B cell (primary cell): ENCODE measurements at regions not wholly inside any gene's neighbourhood (a gene's known extent, or its start where the extent isn't known, plus 50 kb on each side); places are given as distances from the start of the nearest gene placed in this dataset.

ENCODE experiments used
- ATAC-seq: fragments of 200-7000 bp; cut with Tn5 transposase; one replicate; pipeline ENCODE4 v1.10.0; 2021; ENCODE audit warnings: low read depth, mild to moderate bottlenecking, moderate number of reproducible peaks, moderate library complexity
- CTCF ChIA-PET: fragments of 350-600 bp; sonication (Branson Sonifier 250); formaldehyde crosslinking; loops from one replicate; lab custom pipeline; 2021; ENCODE audit warnings: antibody characterized with exemption, inconsistent platforms; lab: Charles Lee
- POLR2A ChIA-PET: fragments of 350-600 bp; sonication (Branson Sonifier 250); formaldehyde crosslinking; loops from one replicate; lab custom pipeline; 2021; ENCODE audit warnings: antibody characterized with exemption; lab: Charles Lee
- DNase-seq: peaks from one replicate; pipeline ENCODE4 v3.0.0; 2013
- H2AFZ ChIP-seq: 2 replicates; pipeline ENCODE4 v1.6.1; 2012; ENCODE audit warnings: mild to moderate bottlenecking, low read depth, low read length; ENCODE audit not compliant: insufficient read depth, poor library complexity, severe bottlenecking
- H3K27ac ChIP-seq, 2 donors: 1 replicate in 1 of 2; 2 replicates in 1 of 2; pipeline ENCODE4 v1.5.1; 2012 to 2013; ENCODE audit warnings: low read length in 2 of 2, mild to moderate bottlenecking in 2 of 2, moderate library complexity in 1 of 2
- H3K27me3 ChIP-seq, 4 experiments: fragments of 200-600 bp in 1 of 4; sonication (generic) in 1 of 4; replicated peaks in 1 of 4; 1 replicate in 2 of 4; 2 replicates in 2 of 4; pipeline versions ENCODE4 v1.6.1 to v1.7.0; 2013 to 2016; ENCODE audit warnings: low read length in 3 of 4, mild to moderate bottlenecking in 2 of 4, mixed read lengths in 1 of 4, moderate library complexity in 1 of 4; ENCODE audit not compliant: insufficient read depth in 4 of 4, control insufficient read depth in 3 of 4; ENCODE audit errors: control extremely low read depth in 1 of 4
- H3K36me3 ChIP-seq, 2 experiments: replicated peaks in 1 of 2; 1 replicate in 1 of 2; 2 replicates in 1 of 2; pipeline versions ENCODE4 v1.6.1 to v1.7.1; 2013; ENCODE audit warnings: low read length in 1 of 2; ENCODE audit not compliant: insufficient read depth in 2 of 2, control insufficient read depth in 1 of 2; ENCODE audit errors: control extremely low read depth in 1 of 2, extremely low read depth in 1 of 2
- H3K4me1 ChIP-seq, 2 donors: fragments of 200-600 bp in 1 of 2; sonication (generic) in 1 of 2; 1 replicate in 1 of 2; 2 replicates in 1 of 2; pipeline versions ENCODE4 v1.5.1 to v1.6.1; 2013 to 2017; ENCODE audit warnings: low read length in 2 of 2; ENCODE audit not compliant: control insufficient read depth in 2 of 2, insufficient read depth in 2 of 2
- H3K4me2 ChIP-seq: replicated peaks from 2 replicates; pipeline ENCODE3; 2012; ENCODE audit warnings: mild to moderate bottlenecking, low read depth, low read length; ENCODE audit not compliant: poor library complexity, severe bottlenecking
- H3K4me3 ChIP-seq, 5 experiments: fragments of 200-600 bp in 1 of 5; sonication (generic) in 1 of 5; 1 replicate in 3 of 5; 2 replicates in 2 of 5; pipeline versions ENCODE4 v1.5.1 to v1.7.0; 2011 to 2016; ENCODE audit warnings: low read length in 4 of 5, mild to moderate bottlenecking in 4 of 5, low read depth in 2 of 5, control low read depth in 1 of 5, moderate library complexity in 1 of 5; ENCODE audit not compliant: insufficient read depth in 1 of 5; ENCODE audit errors: control extremely low read depth in 1 of 5, extremely low read depth in 1 of 5
- H3K79me2 ChIP-seq: fragments of 200-600 bp; sonication (generic); one replicate; pipeline ENCODE4 v1.6.0; 2016; ENCODE audit warnings: low read length; ENCODE audit not compliant: control insufficient read depth, insufficient read depth
- H3K9ac ChIP-seq: fragments of 200-600 bp; sonication (generic); 2 replicates; pipeline ENCODE4 v1.6.1; 2017; ENCODE audit warnings: mild to moderate bottlenecking, low read length, moderate library complexity
- H3K9me3 ChIP-seq, 3 donors: one replicate each; pipeline versions ENCODE4 v1.6.1 to v1.7.1; 2013; ENCODE audit warnings: low read length in 2 of 3; ENCODE audit not compliant: control insufficient read depth in 2 of 3, insufficient read depth in 1 of 3; ENCODE audit errors: control extremely low read depth in 1 of 3
- H4K20me1 ChIP-seq: 2 replicates; pipeline ENCODE4 v1.6.0; 2012; ENCODE audit warnings: mild to moderate bottlenecking, low read length; ENCODE audit not compliant: insufficient read depth, control insufficient read depth, poor library complexity, severe bottlenecking
- H3K27ac Mint-ChIP-seq: one replicate; pipeline ENCODE4 v1.8.0; 2021; ENCODE audit warnings: mixed read lengths
- H3K27me3 Mint-ChIP-seq: one replicate; pipeline ENCODE4 v1.8.0; 2021; ENCODE audit warnings: mixed read lengths
- H3K4me1 Mint-ChIP-seq: one replicate; pipeline ENCODE4 v1.8.0; 2021; ENCODE audit warnings: mixed read lengths
- H3K4me3 Mint-ChIP-seq: one replicate; pipeline ENCODE4 v1.8.0; 2021; ENCODE audit warnings: mixed read lengths
- H3K9me3 Mint-ChIP-seq: one replicate; pipeline ENCODE4 v1.8.0; 2022; ENCODE audit warnings: mixed read lengths; ENCODE audit not compliant: insufficient read depth
- CTCF ChIP-seq: fragments of 200-600 bp; IDR thresholded peaks from one replicate; pipeline ENCODE4 v1.8.0; 2022; ENCODE audit warnings: antibody characterized with exemption, mild to moderate bottlenecking
- EZH2 ChIP-seq: IDR thresholded peaks from 2 replicates; pipeline ENCODE4 v1.6.1; 2012; ENCODE audit warnings: borderline replicate concordance, low read depth, mild to moderate bottlenecking, moderate library complexity, low read length; ENCODE audit not compliant: insufficient read depth, poor library complexity, severe bottlenecking
- WGBS: methylation state at CpG from one replicate; pipeline ENCODE4 v1.1.5; 2013; ENCODE audit warnings: missing lambda C conversion rate; ENCODE audit not compliant: insufficient coverage; 5-methylcytosine and 5-hydroxymethylcytosine counted together
- intact Hi-C: fragments of 100-400 bp; cut with micrococcal nuclease; formaldehyde crosslinking; loops from one replicate; pipeline ENCODE4 v1.10.0; 2022

DNA sequence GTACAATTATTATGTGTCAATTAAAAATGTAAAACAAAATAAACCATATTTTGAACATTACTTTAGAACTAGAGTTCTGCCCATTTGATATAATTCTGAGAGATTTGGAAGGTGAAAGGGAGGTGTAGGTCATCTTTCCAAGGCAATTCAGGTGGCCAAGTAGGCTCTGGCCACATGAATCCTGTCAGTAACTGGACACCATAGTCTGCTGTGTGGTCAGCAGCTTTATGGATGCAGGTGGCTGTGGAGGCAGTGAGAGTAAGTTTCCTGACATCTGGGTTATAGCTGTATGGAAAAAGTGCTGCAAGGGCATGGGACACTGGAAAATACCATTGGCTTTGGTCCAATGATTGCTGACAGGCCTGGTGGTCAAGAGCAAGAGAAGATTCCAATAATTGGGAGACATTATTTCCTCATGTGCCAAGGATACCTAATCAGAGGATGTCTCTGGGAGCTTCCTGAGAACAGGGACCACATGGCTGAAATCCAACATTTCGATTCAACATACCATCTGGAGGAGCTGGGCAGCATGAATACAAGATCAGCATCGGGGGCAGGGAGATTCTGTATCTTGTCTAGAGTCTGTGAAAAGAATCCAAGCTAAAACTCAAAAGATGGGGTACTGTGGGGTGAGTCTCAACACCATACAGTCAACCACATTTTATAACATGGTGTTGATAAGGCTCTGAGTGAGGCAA is 523.1 kb downstream of the MID1IP1 start:
- Mint-ChIP-seq H3K4me1 (peaks cover under 1% of the 10 kb centered on the region), H3K27me3 (peaks cover 17% of the 10 kb centered on the region), H3K9me3 (no peaks in the 10 kb centered on the region), H3K4me3 (no peak overlapping the region), H3K27ac (no peak overlapping the region)
- H3K9ac ChIP-seq: no peak overlapping the region
- no CpG with 5 or more reads among the region's 2 CpGs for WGBS
- no peaks in the 10 kb centered on the region for H3K36me3 ChIP-seq
- TF ChIP-seq CTCF (no peak), EZH2 (no peak)
- H2AFZ ChIP-seq: no peak overlapping the region
- ATAC-seq: no peak
- H4K20me1 ChIP-seq: no peaks in the 10 kb centered on the region
- DNase-seq: no peak
- no peaks in the 10 kb centered on the region for H3K9me3 ChIP-seq
- no peak overlapping the region for H3K4me2 ChIP-seq
- H3K79me2 ChIP-seq: no peaks in the 10 kb centered on the region
- no peak overlapping the region for H3K27ac ChIP-seq
- POLR2A ChIA-PET: no interaction called here
- no peaks in the 10 kb centered on the region for H3K4me1 ChIP-seq
- CTCF ChIA-PET: no interaction called here
- H3K27me3 ChIP-seq: no peaks in the 10 kb centered on the region
- no peak overlapping the region for H3K4me3 ChIP-seq
- intact Hi-C loops: no loop called here

GRCh38 chrX:39327255-39327654 is 526.0 kb downstream of the MID1IP1 start:
- H3K4me3 Mint-ChIP-seq: no peak overlapping the region
- Histone ChIP-seq H3K4me3 (no peak overlapping the region), H3K27ac (no peak overlapping the region), H2AFZ (no peak overlapping the region), H3K79me2 (no peaks in the 10 kb centered on the region), H3K27me3 (no peaks in the 10 kb centered on the region), H3K9me3 (no peaks in the 10 kb centered on the region), H3K4me1 (peaks cover 20 to 22% of the 10 kb centered on the region in 2 donors), H3K4me2 (no peak overlapping the region), H4K20me1 (no peaks in the 10 kb centered on the region), H3K36me3 (no peaks in the 10 kb centered on the region), H3K9ac (no peak overlapping the region)
- no peak overlapping the region for H3K27ac Mint-ChIP-seq
- intact Hi-C loops: no loop called here
- CTCF ChIA-PET: no interaction called here
- H3K4me1 Mint-ChIP-seq: peaks cover 17% of the 10 kb centered on the region
- POLR2A ChIA-PET: no interaction called here
- ATAC-seq (no peak), DNase-seq (no peak)
- TF ChIP-seq EZH2 (no peak), CTCF (no peak)
- no peaks in the 10 kb centered on the region for H3K9me3 Mint-ChIP-seq
- WGBS: 100% methylated on average over 2 of the region's 7 CpGs
- peaks cover 14% of the 10 kb centered on the region for H3K27me3 Mint-ChIP-seq
